ENCODE measurements at regions not wholly inside any gene's neighbourhood (a gene's known extent, or its start where the extent isn't known, plus 50 kb on each side); places are given as distances from the start of the nearest gene placed in this dataset.

- ChIA-PET CTCF (ENCODE audit: low intra/inter-chr PET ratio, low total read pairs) (no interaction called here), POLR2A (no interaction called here)
- no TSS peak for BruUV-seq (replicated peaks)
- FAIRE-seq (no peak), ATAC-seq (no peak), DNase-seq (ENCODE audit: low spot score) (no peak)
- Histone ChIP-seq H3K9me3 (ENCODE audit: low read length) (no peaks in the 10 kb centered on the region), H3K9ac (ENCODE audit: insufficient read depth, low read depth, low read length) (no peak overlapping the region), H3K79me2 (ENCODE audit: insufficient read depth, low read length) (no peaks in the 10 kb centered on the region), H3K36me3 (replicated peaks in 1 of 2; ENCODE audit: control insufficient read depth in 1 of 2, insufficient read depth in 2 of 2, low read length in 2 of 2) (no peaks in the 10 kb centered on the region), H2AFZ (ENCODE audit: low read length) (no peak overlapping the region), H3K4me3 (replicated peaks in 1 of 3; ENCODE audit: insufficient read depth in 1 of 3, low read depth in 2 of 3, low read length in 3 of 3) (no peak overlapping the region), H3K4me1 (ENCODE audit: insufficient read depth, low read length) (no peaks in the 10 kb centered on the region), H3K4me2 (ENCODE audit: low read depth, low read length) (no peak overlapping the region), H4K20me1 (ENCODE audit: insufficient read depth, low read length) (no peaks in the 10 kb centered on the region), H3K27me3 (ENCODE audit: control insufficient read depth in 1 of 2, insufficient read depth in 2 of 2, low read length in 2 of 2) (no peaks in the 10 kb centered on the region; a peak in 2 of 5 replicates), H3K27ac (ENCODE audit: extremely low read length, insufficient read depth, low read length) (no peak overlapping the region)
- 25% methylated on average over 7 of the region's 7 CpGs for WGBS (ENCODE audit: low lambda C conversion rate)
- in situ Hi-C loops (cut with HindIII; ENCODE audit: extremely low pct_ligation_motif_present, low pct_unique_long_range_greater_than_20kb) (no loop called here), intact Hi-C loops (cut with micrococcal nuclease; ENCODE audit: unreplicated experiment) (loop anchor here (5.0 kb wide), 1 partner anchor 36 kb away; no protein-coding TSS in a partner anchor)
- no peak for TF ChIP-seq ARHGAP35 (CRISPR knock-in tag; IDR thresholded peaks at IDR 0.05; ENCODE audit: borderline replicate concordance)
- TF ChIP-seq ZNF740 (CRISPR knock-in tag; IDR thresholded peaks at IDR 0.05), result no peak
- TF ChIP-seq ZFP36L2 (CRISPR knock-in tag; IDR thresholded peaks at IDR 0.05), result no peak
- TF ChIP-seq ZBTB20 (CRISPR knock-in tag; IDR thresholded peaks at IDR 0.05; ENCODE audit: borderline replicate concordance, low read depth), result no peak
- TF ChIP-seq ZNF451 (CRISPR knock-in tag; IDR thresholded peaks at IDR 0.05), result no peak
- no peak for TF ChIP-seq NONO (IDR thresholded peaks at IDR 0.05)
- TF ChIP-seq NONO (CRISPR knock-in tag; conservative IDR thresholded peaks at IDR 0.05), result no peak
- TF ChIP-seq MTF1 (CRISPR knock-in tag; IDR thresholded peaks at IDR 0.05), result no peak
- no peak for TF ChIP-seq ZNF543 (CRISPR knock-in tag; IDR thresholded peaks at IDR 0.05)
- no peak for TF ChIP-seq ATF1 (CRISPR knock-in tag; IDR thresholded peaks at IDR 0.05)
- no peak for TF ChIP-seq IRF9 (CRISPR knock-in tag; IDR thresholded peaks at IDR 0.05; ENCODE audit: borderline replicate concordance)
- TF ChIP-seq RARA (CRISPR knock-in tag; IDR thresholded peaks at IDR 0.05), result no peak
- TF ChIP-seq CHD2 (IDR thresholded peaks at IDR 0.05; ENCODE audit: low read depth, low read length), result no peak
- no peak for TF ChIP-seq KDM5B (CRISPR knock-in tag; IDR thresholded peaks at IDR 0.05; ENCODE audit: borderline replicate concordance)
- TF ChIP-seq KDM2A (CRISPR knock-in tag; IDR thresholded peaks at IDR 0.05; ENCODE audit: borderline replicate concordance, low read depth), result no peak
- no peak for TF ChIP-seq MTERF4 (CRISPR knock-in tag; IDR thresholded peaks at IDR 0.05)
- TF ChIP-seq ZNF446 (CRISPR knock-in tag; IDR thresholded peaks at IDR 0.05), result no peak
- TF ChIP-seq ZNF609 (CRISPR knock-in tag; IDR thresholded peaks at IDR 0.05; ENCODE audit: borderline replicate concordance), result no peak
- no peak for TF ChIP-seq KAT7 (CRISPR knock-in tag; IDR thresholded peaks at IDR 0.05; ENCODE audit: borderline replicate concordance)
Measured at GRCh38 chr6:150456466-150456865, 87.7 kb downstream of the IYD start.

All from HepG2 (cell line).